HL-60 (cell line): ENCODE measurements at regions not wholly inside any gene's neighbourhood (a gene's known extent, or its start where the extent isn't known, plus 50 kb on each side); places are given as distances from the start of the nearest gene placed in this dataset.

Experiments used
- DNase-seq, 2 experiments: peaks; one replicate each; pipeline ENCODE4 v3.0.0-alpha.2; 2010 to 2020; ENCODE audit warnings: low read depth in 1 of 2, low spot score in 1 of 2
- H3K27ac ChIP-seq: fragments of 250-450 bp; sonication (Bioruptor Pico); replicated peaks from 2 replicates; pipeline ENCODE4 v1.5.1; 2020; ENCODE audit warnings: mild to moderate bottlenecking, moderate library complexity
- H3K27me3 ChIP-seq: fragments of 250-450 bp; sonication (Bioruptor Pico); 2 replicates; pipeline ENCODE4 v1.5.1; 2021; ENCODE audit warnings: mild to moderate bottlenecking, moderate library complexity; ENCODE audit not compliant: insufficient read depth, poor library complexity, severe bottlenecking
- H3K4me3 ChIP-seq: replicated peaks from 2 replicates; pipeline ENCODE4 v1.5.1; 2011; ENCODE audit warnings: mild to moderate bottlenecking, control low read depth, low read length; ENCODE audit not compliant: insufficient read depth
- GABPA ChIP-seq: IDR thresholded peaks from 2 replicates; pipeline ENCODE4 v1.6.1; 2012; ENCODE audit warnings: low read depth
- POLR2AphosphoS5 ChIP-seq: IDR thresholded peaks from 2 replicates; pipeline ENCODE4 v1.6.1; 2012; ENCODE audit warnings: low read depth
- SPI1 ChIP-seq: IDR thresholded peaks from 2 replicates; pipeline ENCODE4 v1.6.1; 2012; ENCODE audit warnings: low read depth, mild to moderate bottlenecking, borderline replicate concordance
- TF ChIP-seq, protein P1 (sequence below): IDR thresholded peaks from one replicate; pipeline ENCODE4 v1.5.1; 2011; ENCODE audit warnings: low read length, control low read depth, inconsistent platforms; ENCODE audit not compliant: insufficient read depth
- TF ChIP-seq, protein P2 (sequence below): IDR thresholded peaks from 2 replicates; pipeline ENCODE4 v1.6.1; 2012; ENCODE audit warnings: low read depth; ENCODE audit not compliant: insufficient replicate concordance

DNA sequence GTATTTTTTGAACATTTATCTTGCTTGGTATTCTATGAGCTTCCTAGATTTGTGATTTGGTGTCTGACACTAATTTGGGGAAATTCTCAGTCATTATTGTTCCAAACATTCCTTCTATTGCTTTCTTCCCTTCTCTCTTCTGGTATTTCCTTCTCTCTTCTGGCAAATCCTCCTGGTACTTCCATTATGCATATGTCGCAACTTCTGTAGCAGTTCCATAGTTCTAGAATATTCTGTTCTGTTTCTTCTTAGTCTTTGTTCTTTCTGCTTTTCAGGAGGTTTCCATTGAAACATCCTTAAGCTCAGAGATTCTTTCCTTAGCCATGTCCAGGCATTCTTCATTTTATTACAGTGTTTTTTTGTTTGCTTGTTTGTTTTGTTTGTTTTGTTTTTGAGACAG, 155.2 kb upstream of the PIK3R1 start:
- H3K27ac ChIP-seq = no peak overlapping the region
- H3K27me3 ChIP-seq = no peaks in the 10 kb centered on the region
- H3K4me3 ChIP-seq = no peak overlapping the region
- no peak for TF ChIP-seq SPI1
- TF ChIP-seq GABPA = no peak
- DNase-seq = no peak

DNA sequence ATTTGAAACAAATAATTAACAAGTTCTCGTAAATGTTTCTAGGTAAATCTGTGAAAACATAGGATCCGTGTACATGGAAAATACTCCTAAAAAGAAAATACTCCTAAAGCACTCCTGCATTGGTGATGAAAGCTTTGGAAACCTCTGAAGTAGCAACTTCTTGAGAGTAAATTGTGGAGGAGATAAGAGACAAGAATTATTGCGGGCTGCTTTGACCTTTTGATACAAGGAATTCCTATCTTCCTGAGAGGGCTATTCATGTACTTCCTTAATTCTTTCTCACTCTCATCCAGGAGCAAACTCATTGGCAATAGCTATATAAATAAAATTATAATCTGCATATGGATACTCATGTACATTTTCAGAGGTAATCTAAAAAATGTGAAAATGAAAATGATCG, 158.4 kb upstream of the PIK3R1 start:
- no peak for DNase-seq
- TF ChIP-seq POLR2AphosphoS5 (no peak), SPI1 (no peak), GABPA (no peak)
- TF ChIP-seq, protein P1, sequence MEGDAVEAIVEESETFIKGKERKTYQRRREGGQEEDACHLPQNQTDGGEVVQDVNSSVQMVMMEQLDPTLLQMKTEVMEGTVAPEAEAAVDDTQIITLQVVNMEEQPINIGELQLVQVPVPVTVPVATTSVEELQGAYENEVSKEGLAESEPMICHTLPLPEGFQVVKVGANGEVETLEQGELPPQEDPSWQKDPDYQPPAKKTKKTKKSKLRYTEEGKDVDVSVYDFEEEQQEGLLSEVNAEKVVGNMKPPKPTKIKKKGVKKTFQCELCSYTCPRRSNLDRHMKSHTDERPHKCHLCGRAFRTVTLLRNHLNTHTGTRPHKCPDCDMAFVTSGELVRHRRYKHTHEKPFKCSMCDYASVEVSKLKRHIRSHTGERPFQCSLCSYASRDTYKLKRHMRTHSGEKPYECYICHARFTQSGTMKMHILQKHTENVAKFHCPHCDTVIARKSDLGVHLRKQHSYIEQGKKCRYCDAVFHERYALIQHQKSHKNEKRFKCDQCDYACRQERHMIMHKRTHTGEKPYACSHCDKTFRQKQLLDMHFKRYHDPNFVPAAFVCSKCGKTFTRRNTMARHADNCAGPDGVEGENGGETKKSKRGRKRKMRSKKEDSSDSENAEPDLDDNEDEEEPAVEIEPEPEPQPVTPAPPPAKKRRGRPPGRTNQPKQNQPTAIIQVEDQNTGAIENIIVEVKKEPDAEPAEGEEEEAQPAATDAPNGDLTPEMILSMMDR = no peak
- TF ChIP-seq, protein P2, sequence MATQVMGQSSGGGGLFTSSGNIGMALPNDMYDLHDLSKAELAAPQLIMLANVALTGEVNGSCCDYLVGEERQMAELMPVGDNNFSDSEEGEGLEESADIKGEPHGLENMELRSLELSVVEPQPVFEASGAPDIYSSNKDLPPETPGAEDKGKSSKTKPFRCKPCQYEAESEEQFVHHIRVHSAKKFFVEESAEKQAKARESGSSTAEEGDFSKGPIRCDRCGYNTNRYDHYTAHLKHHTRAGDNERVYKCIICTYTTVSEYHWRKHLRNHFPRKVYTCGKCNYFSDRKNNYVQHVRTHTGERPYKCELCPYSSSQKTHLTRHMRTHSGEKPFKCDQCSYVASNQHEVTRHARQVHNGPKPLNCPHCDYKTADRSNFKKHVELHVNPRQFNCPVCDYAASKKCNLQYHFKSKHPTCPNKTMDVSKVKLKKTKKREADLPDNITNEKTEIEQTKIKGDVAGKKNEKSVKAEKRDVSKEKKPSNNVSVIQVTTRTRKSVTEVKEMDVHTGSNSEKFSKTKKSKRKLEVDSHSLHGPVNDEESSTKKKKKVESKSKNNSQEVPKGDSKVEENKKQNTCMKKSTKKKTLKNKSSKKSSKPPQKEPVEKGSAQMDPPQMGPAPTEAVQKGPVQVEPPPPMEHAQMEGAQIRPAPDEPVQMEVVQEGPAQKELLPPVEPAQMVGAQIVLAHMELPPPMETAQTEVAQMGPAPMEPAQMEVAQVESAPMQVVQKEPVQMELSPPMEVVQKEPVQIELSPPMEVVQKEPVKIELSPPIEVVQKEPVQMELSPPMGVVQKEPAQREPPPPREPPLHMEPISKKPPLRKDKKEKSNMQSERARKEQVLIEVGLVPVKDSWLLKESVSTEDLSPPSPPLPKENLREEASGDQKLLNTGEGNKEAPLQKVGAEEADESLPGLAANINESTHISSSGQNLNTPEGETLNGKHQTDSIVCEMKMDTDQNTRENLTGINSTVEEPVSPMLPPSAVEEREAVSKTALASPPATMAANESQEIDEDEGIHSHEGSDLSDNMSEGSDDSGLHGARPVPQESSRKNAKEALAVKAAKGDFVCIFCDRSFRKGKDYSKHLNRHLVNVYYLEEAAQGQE = no peak
- no peaks in the 10 kb centered on the region for H3K27me3 ChIP-seq
- no peak overlapping the region for H3K27ac ChIP-seq
- H3K4me3 ChIP-seq = no peak overlapping the region

DNA sequence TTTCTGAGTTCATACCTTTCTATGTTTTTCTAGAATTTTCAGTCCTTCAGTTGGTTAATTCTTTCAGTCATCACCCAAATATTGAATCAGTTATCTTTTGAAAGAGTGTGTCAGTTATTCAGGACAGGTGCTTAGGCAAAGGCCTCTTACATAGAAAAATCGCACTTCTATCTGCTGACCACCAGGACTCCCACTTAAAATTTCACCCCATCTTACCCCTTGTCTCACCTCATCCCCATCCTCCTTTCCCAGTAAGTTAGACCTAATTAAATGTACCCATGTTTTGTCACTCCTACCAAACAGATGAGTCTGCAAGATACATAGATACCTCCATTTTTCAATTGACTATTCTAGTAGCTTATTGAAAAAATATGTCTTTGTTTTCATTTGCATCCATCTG, 159.9 kb upstream of the PIK3R1 start:
- H3K27me3 ChIP-seq = no peaks in the 10 kb centered on the region
- H3K4me3 ChIP-seq = no peak overlapping the region
- no peak for DNase-seq
- TF ChIP-seq, protein P1 = no peak
- TF ChIP-seq SPI1 = no peak
- no peak overlapping the region for H3K27ac ChIP-seq

DNA sequence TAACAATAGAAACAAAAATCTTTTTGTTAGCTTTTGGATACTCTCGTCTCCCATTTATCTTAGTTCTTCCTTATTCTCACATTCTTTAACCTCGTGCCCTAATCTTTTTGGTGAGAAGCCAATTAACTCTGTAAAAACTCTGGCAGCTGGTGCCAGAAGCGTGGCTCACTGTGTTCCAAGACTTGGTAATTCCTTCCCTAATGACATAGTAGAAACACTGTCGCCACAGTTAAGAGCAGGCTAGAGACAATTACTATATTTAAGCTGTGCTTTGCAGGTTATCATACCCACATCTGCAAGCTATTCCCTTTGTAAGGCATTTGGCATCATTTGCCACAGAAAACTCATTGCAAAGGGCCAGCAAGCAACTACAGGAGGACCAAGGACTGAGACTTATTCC, 160.9 kb upstream of the PIK3R1 start:
- DNase-seq = no peak
- Histone ChIP-seq H3K27me3 (no peaks in the 10 kb centered on the region), H3K27ac (no peak overlapping the region), H3K4me3 (no peak overlapping the region)
- TF ChIP-seq GABPA (no peak), POLR2AphosphoS5 (no peak), SPI1 (no peak)
- TF ChIP-seq, protein P2 = no peak
- TF ChIP-seq, protein P1 = no peak
